CD14-positive monocyte (primary cell): ENCODE measurements at regions not wholly inside any gene's neighbourhood (a gene's known extent, or its start where the extent isn't known, plus 50 kb on each side); places are given as distances from the start of the nearest gene placed in this dataset.

Experiments
- DNase-seq, 3 donors: peaks; one replicate each; pipeline ENCODE4 v3.0.0-alpha.2; 2011 to 2022
- H2AFZ ChIP-seq: 2 replicates; pipeline ENCODE4 v1.6.0; 2012; ENCODE audit warnings: mild to moderate bottlenecking, low read depth, low read length, inconsistent platforms; ENCODE audit not compliant: insufficient read depth, poor library complexity, severe bottlenecking
- H3K27ac ChIP-seq, 2 donors: 1 replicate in 1 of 2; 2 replicates in 1 of 2; pipeline ENCODE4 v1.5.1; 2012 to 2013; ENCODE audit warnings: low read length in 2 of 2, control low read depth in 1 of 2, inconsistent platforms in 1 of 2, low read depth in 1 of 2, mild to moderate bottlenecking in 1 of 2
- H3K27me3 ChIP-seq, 2 donors: one replicate each; pipeline versions ENCODE4 v1.6.0 to v1.6.1; 2011 to 2013; ENCODE audit warnings: low read length in 2 of 2; ENCODE audit not compliant: control insufficient read depth in 2 of 2, insufficient read depth in 2 of 2
- H3K36me3 ChIP-seq, 2 donors: replicated peaks in 1 of 2; 1 replicate in 1 of 2; 2 replicates in 1 of 2; pipeline versions ENCODE4 v1.5.1 to v1.6.1; 2012 to 2013; ENCODE audit warnings: low read length in 2 of 2, control low read depth in 1 of 2, inconsistent platforms in 1 of 2, mild to moderate bottlenecking in 1 of 2; ENCODE audit not compliant: insufficient read depth in 2 of 2, control insufficient read depth in 1 of 2
- H3K4me1 ChIP-seq, 2 donors: 1 replicate in 1 of 2; 2 replicates in 1 of 2; pipeline versions ENCODE4 v1.5.1 to v1.6.1; 2012 to 2013; ENCODE audit warnings: low read length in 2 of 2, control low read depth in 1 of 2, inconsistent platforms in 1 of 2, mild to moderate bottlenecking in 1 of 2, moderate library complexity in 1 of 2; ENCODE audit not compliant: insufficient read depth in 2 of 2, control insufficient read depth in 1 of 2
- H3K4me2 ChIP-seq: replicated peaks from 2 replicates; pipeline ENCODE3; 2012; ENCODE audit warnings: low read length, moderate library complexity, mild to moderate bottlenecking; ENCODE audit not compliant: poor library complexity, severe bottlenecking; ENCODE audit errors: extremely low read depth
- H3K4me3 ChIP-seq, 3 experiments: fragments of 200-600 bp in 1 of 3; sonication (generic) in 1 of 3; replicated peaks in 1 of 3; 1 replicate in 2 of 3; 2 replicates in 1 of 3; pipeline ENCODE4 v1.5.1; 2011 to 2013; ENCODE audit warnings: low read length in 3 of 3, mild to moderate bottlenecking in 3 of 3, control low read depth in 2 of 3, low read depth in 2 of 3, inconsistent platforms in 1 of 3, moderate library complexity in 1 of 3
- H3K79me2 ChIP-seq: 2 replicates; pipeline ENCODE4 v1.6.0; 2012; ENCODE audit warnings: mild to moderate bottlenecking, control low read depth, inconsistent platforms, low read length, moderate library complexity; ENCODE audit not compliant: insufficient read depth
- H3K9ac ChIP-seq: 2 replicates; pipeline ENCODE4 v1.6.0; 2017; ENCODE audit warnings: low read length, mild to moderate bottlenecking; ENCODE audit not compliant: insufficient read depth, poor library complexity, severe bottlenecking
- H3K9me3 ChIP-seq, 2 donors: replicated peaks in 1 of 2; 1 replicate in 1 of 2; 2 replicates in 1 of 2; pipeline versions ENCODE4 v1.5.1 to v1.6.1; 2012 to 2013; ENCODE audit warnings: low read length in 2 of 2, control low read depth in 1 of 2; ENCODE audit not compliant: control insufficient read depth in 1 of 2, insufficient read depth in 1 of 2
- H4K20me1 ChIP-seq: 2 replicates; pipeline ENCODE4 v1.6.0; 2012; ENCODE audit warnings: mild to moderate bottlenecking, low read length, control low read depth, moderate library complexity; ENCODE audit not compliant: insufficient read depth
- H3K27ac Mint-ChIP-seq, 7 donors: one replicate each; pipeline ENCODE4 v1.8.0; 2020; ENCODE audit warnings: mild to moderate bottlenecking in 7 of 7, mixed read lengths in 7 of 7, moderate library complexity in 6 of 7, inconsistent platforms in 2 of 7
- H3K27me3 Mint-ChIP-seq, 3 donors: one replicate each; pipeline ENCODE4 v1.8.0; 2021 to 2022; ENCODE audit warnings: low read depth in 3 of 3, mild to moderate bottlenecking in 3 of 3, mixed read lengths in 3 of 3, moderate library complexity in 3 of 3, inconsistent platforms in 1 of 3
- H3K36me3 Mint-ChIP-seq, 2 donors: one replicate each; pipeline ENCODE4 v1.8.0; 2020; ENCODE audit warnings: mixed read lengths in 2 of 2, inconsistent platforms in 1 of 2, mild to moderate bottlenecking in 1 of 2
- H3K4me1 Mint-ChIP-seq: one replicate; pipeline ENCODE4 v1.8.0; 2020; ENCODE audit warnings: mild to moderate bottlenecking, mixed read lengths
- H3K4me3 Mint-ChIP-seq, 2 donors: one replicate each; pipeline ENCODE4 v1.8.0; 2020; ENCODE audit warnings: mild to moderate bottlenecking in 2 of 2, mixed read lengths in 2 of 2, moderate library complexity in 1 of 2
- H3K9me3 Mint-ChIP-seq, 7 donors: one replicate each; pipeline ENCODE4 v1.8.0; 2020 to 2022; ENCODE audit warnings: mixed read lengths in 7 of 7, mild to moderate bottlenecking in 6 of 7, moderate library complexity in 6 of 7, inconsistent platforms in 2 of 7
- WGBS: methylation state at CpG from one replicate; pipeline ENCODE4 v1.1.5; 2013; ENCODE audit warnings: missing lambda C conversion rate; ENCODE audit not compliant: insufficient coverage; 5-methylcytosine and 5-hydroxymethylcytosine counted together
- intact Hi-C, 2 donors: fragments of 100-400 bp; cut with micrococcal nuclease; formaldehyde crosslinking; loops; one replicate each; pipeline versions ENCODE4 v1.15.0 to v1.15.1; 2023
- TF ChIP-seq, protein P1 (sequence below): fragments of 200-600 bp; IDR thresholded peaks from one replicate; pipeline ENCODE4 v1.8.0; 2022; ENCODE audit warnings: antibody characterized with exemption, mild to moderate bottlenecking

DNA sequence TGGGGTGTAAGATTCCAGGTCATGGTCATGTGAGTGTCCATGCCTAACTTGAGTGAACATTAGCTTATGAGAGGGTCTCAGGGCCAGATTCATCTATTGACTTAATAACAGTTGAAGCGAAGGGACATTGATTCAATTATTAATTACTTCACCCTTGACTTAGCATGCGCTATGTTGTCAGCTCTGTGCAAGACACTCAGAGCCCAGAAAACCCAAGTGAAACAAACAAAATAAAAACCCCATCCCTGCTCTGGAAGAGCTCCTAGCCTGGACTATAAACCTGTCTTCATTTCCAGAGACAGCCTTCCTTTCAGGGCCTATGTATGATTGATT, 66.0 kb upstream of the TNS3 start:
- Mint-ChIP-seq H3K9me3 (peaks cover 13 to 18% (median 16%) of the 10 kb centered on the region in 7 donors), H3K4me1 (peaks cover 36% of the 10 kb centered on the region), H3K27me3 (peaks cover 3 to 6% (median 4%) of the 10 kb centered on the region in 3 donors), H3K36me3 (peaks cover 0 to 4% of the 10 kb centered on the region in 2 donors), H3K4me3 (no peak overlapping the region), H3K27ac (no peak overlapping the region)
- TF ChIP-seq, protein P1, sequence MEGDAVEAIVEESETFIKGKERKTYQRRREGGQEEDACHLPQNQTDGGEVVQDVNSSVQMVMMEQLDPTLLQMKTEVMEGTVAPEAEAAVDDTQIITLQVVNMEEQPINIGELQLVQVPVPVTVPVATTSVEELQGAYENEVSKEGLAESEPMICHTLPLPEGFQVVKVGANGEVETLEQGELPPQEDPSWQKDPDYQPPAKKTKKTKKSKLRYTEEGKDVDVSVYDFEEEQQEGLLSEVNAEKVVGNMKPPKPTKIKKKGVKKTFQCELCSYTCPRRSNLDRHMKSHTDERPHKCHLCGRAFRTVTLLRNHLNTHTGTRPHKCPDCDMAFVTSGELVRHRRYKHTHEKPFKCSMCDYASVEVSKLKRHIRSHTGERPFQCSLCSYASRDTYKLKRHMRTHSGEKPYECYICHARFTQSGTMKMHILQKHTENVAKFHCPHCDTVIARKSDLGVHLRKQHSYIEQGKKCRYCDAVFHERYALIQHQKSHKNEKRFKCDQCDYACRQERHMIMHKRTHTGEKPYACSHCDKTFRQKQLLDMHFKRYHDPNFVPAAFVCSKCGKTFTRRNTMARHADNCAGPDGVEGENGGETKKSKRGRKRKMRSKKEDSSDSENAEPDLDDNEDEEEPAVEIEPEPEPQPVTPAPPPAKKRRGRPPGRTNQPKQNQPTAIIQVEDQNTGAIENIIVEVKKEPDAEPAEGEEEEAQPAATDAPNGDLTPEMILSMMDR = no peak
- no peaks in the 10 kb centered on the region for H4K20me1 ChIP-seq
- peaks cover 10 to 11% of the 10 kb centered on the region in 2 donors for H3K9me3 ChIP-seq
- H3K36me3 ChIP-seq = no peaks in the 10 kb centered on the region
- no peaks in the 10 kb centered on the region for H3K27me3 ChIP-seq
- no peak overlapping the region for H3K4me3 ChIP-seq
- H3K9ac ChIP-seq = no peak overlapping the region
- H3K79me2 ChIP-seq = no peaks in the 10 kb centered on the region
- no peak overlapping the region for H3K4me2 ChIP-seq
- intact Hi-C loops = loop anchor here in 1 of 2 donors (10.0 kb wide), 1 partner anchor 47 kb away; no protein-coding TSS in a partner anchor
- H3K4me1 ChIP-seq = peaks cover 23 to 29% of the 10 kb centered on the region in 2 donors
- DNase-seq = no peak
- 100% methylated on average over 1 of the region's 2 CpGs for WGBS
- peak overlapping the region; percentile 57 for H2AFZ ChIP-seq
- H3K27ac ChIP-seq = no peak overlapping the region

DNA sequence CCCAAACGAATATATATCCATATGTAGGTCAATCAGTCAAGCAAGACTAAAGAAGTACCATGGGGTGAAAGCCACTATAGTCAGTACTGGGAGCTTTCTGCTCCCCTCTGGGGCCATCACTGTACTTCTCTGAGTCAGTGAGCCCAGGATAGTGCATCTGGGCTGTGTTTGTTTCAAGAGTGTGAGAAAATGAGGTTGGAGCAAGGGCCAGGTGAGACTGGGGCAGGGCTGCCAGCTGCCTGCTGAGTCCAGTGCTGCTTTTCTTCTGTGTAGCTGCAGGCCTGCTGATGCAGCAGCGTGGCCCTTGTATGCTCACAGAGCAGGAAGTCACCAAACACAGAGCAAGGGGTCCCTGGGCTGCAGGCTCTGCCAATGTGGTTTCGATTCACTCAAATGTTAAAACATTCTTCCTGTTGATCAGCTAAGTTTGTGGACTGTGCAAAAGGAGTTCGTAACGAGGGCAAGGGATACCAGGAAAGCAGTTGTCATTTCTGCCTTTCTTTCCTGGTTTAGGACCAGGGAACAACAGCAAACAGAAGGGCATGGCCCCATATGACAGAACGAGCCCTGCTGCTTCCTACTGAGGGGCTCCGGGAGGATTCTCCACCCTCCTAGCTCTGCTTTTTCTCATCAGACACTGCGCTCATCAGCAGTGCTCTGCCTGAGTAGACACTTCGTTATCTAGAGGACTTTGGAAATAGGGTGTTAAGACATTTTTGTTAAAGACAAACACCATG, 65.4 kb upstream of the TNS3 start:
- 6% methylated on average over 4 of the region's 9 CpGs for WGBS
- Histone ChIP-seq H3K4me3 (no peak overlapping the region), H3K4me1 (peaks cover 23 to 29% of the 10 kb centered on the region in 2 donors), H3K9ac (peak overlapping the region; percentile 5), H2AFZ (peak overlapping the region; percentile 57), H3K36me3 (no peaks in the 10 kb centered on the region), H3K27ac (no peak overlapping the region), H3K4me2 (peak overlapping the region; percentile 19), H3K27me3 (no peaks in the 10 kb centered on the region), H3K79me2 (no peaks in the 10 kb centered on the region), H3K9me3 (peaks cover 10 to 12% of the 10 kb centered on the region in 2 donors), H4K20me1 (no peaks in the 10 kb centered on the region)
- Mint-ChIP-seq H3K36me3 (peaks cover 0 to 4% of the 10 kb centered on the region in 2 donors), H3K27ac (peak overlapping the region in 2 of 7 donors; percentile 39 to 64), H3K9me3 (peaks cover 13 to 17% (median 16%) of the 10 kb centered on the region in 7 donors), H3K4me3 (peak overlapping the region; percentile 51 to 73), H3K4me1 (peaks cover 34% of the 10 kb centered on the region), H3K27me3 (peaks cover 3 to 6% (median 4%) of the 10 kb centered on the region in 3 donors)
- TF ChIP-seq, protein P1 = no peak
- intact Hi-C loops = loop anchor here in 1 of 2 donors (10.0 kb wide), 1 partner anchor 47 kb away; no protein-coding TSS in a partner anchor
- no peak for DNase-seq
